MM.1S (cell line): ENCODE measurements at regions not wholly inside any gene's neighbourhood (a gene's known extent, or its start where the extent isn't known, plus 50 kb on each side); places are given as distances from the start of the nearest gene placed in this dataset.

Experiments
- DNase-seq: peaks from one replicate; pipeline ENCODE4 v3.0.0-alpha.2; 2015
- H2AFZ ChIP-seq: fragments of 300-600 bp; sonication (generic); 2 replicates; pipeline ENCODE4 v1.6.0; 2016; ENCODE audit warnings: antibody characterized with exemption, low read length
- H3F3A ChIP-seq: fragments of 300-600 bp; sonication (generic); 2 replicates; pipeline ENCODE4 v1.6.1; 2016; ENCODE audit warnings: mild to moderate bottlenecking, antibody characterized with exemption, low read length, moderate library complexity, mixed read lengths; ENCODE audit not compliant: insufficient read depth
- H3K27ac ChIP-seq: fragments of 300-600 bp; sonication (generic); 2 replicates; pipeline ENCODE4 v1.5.1; 2016; ENCODE audit warnings: mild to moderate bottlenecking, low read length
- H3K27me3 ChIP-seq: fragments of 300-600 bp; sonication (generic); replicated peaks from 2 replicates; pipeline ENCODE4 v1.6.0; 2016; ENCODE audit warnings: low read length; ENCODE audit not compliant: insufficient read depth
- H3K36me3 ChIP-seq: fragments of 300-600 bp; sonication (generic); replicated peaks from 2 replicates; pipeline ENCODE4 v1.6.1; 2016; ENCODE audit warnings: mild to moderate bottlenecking, low read length, mixed read lengths; ENCODE audit not compliant: insufficient read depth
- H3K4me1 ChIP-seq: fragments of 300-600 bp; sonication (generic); 2 replicates; pipeline ENCODE4 v1.6.1; 2016; ENCODE audit warnings: low read length, mixed read lengths
- H3K4me2 ChIP-seq: fragments of 300-600 bp; sonication (generic); 2 replicates; pipeline ENCODE4 v1.6.0; 2016; ENCODE audit warnings: low read depth, low read length
- H3K4me3 ChIP-seq: fragments of 300-600 bp; sonication (generic); 2 replicates; pipeline ENCODE4 v1.5.1; 2016; ENCODE audit warnings: low read length, mixed read lengths
- H3K79me2 ChIP-seq: fragments of 300-600 bp; sonication (generic); 2 replicates; pipeline ENCODE4 v1.6.1; 2016; ENCODE audit warnings: mixed run types, low read length, mixed read lengths
- H3K9ac ChIP-seq: fragments of 300-600 bp; sonication (generic); 2 replicates; pipeline ENCODE4 v1.6.1; 2016; ENCODE audit warnings: low read length, mixed read lengths
- H3K9me2 ChIP-seq: fragments of 300-600 bp; sonication (generic); replicated peaks from 2 replicates; pipeline ENCODE4 v1.6.1; 2016; ENCODE audit warnings: mild to moderate bottlenecking, low read length, mixed read lengths; ENCODE audit not compliant: insufficient read depth
- H3K9me3 ChIP-seq: fragments of 300-600 bp; sonication (generic); replicated peaks from 2 replicates; pipeline ENCODE4 v1.6.1; 2016; ENCODE audit warnings: mild to moderate bottlenecking, low read length, mixed read lengths; ENCODE audit not compliant: insufficient read depth
- H4K20me1 ChIP-seq: fragments of 300-600 bp; sonication (generic); 2 replicates; pipeline ENCODE4 v1.6.1; 2016; ENCODE audit warnings: mild to moderate bottlenecking, low read length, moderate library complexity, mixed read lengths; ENCODE audit not compliant: insufficient read depth
- CTCF ChIP-seq: fragments of 300-600 bp; sonication (generic); IDR thresholded peaks from 2 replicates; pipeline ENCODE4 v1.5.1; 2016; ENCODE audit warnings: antibody characterized with exemption, low read length, mixed read lengths
- EZH2 ChIP-seq: fragments of 300-600 bp; sonication (generic); optimal IDR thresholded peaks from 2 replicates; pipeline ENCODE3; 2017; ENCODE audit warnings: low read depth, mild to moderate bottlenecking, antibody characterized with exemption, low read length, mixed read lengths
- EZH2phosphoT487 ChIP-seq: fragments of 300-600 bp; sonication (generic); IDR thresholded peaks from 2 replicates; pipeline ENCODE4 v1.6.1; 2018; ENCODE audit warnings: antibody characterized with exemption, low read length

GRCh38 chr18:73924307-73924706 lies 223.3 kb downstream of the FBXO15 start:
- Histone ChIP-seq H4K20me1 (no peaks in the 10 kb centered on the region), H3K27ac (no peak overlapping the region), H3K9ac (no peak overlapping the region), H3K4me1 (no peaks in the 10 kb centered on the region), H3K27me3 (no peaks in the 10 kb centered on the region), H3K4me2 (no peak overlapping the region), H3K9me3 (no peaks in the 10 kb centered on the region), H3F3A (no peaks in the 10 kb centered on the region), H3K9me2 (no peaks in the 10 kb centered on the region), H3K4me3 (no peak overlapping the region), H3K36me3 (no peaks in the 10 kb centered on the region), H3K79me2 (no peaks in the 10 kb centered on the region), H2AFZ (no peak overlapping the region)
- no peak for DNase-seq
- TF ChIP-seq CTCF (no peak), EZH2phosphoT487 (no peak), EZH2 (no peak)

DNA sequence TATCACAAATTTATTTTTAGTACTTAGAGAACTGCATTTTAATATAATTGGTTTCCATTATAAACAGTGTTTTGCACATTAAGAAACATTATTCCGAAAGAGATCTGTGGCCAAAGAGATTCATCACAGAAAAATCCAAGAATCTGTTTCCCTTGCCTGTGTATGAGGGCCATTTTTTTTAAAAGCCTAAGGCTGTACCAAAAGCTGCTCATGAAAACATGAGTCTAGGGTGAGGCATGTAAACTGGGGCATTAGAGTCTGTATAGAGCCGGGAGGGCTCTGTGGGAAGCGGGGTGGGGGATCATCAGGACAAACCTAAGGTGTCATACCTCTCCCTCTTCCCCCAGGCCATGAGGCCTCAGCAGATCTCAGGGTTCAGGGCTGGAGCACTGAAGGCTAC lies 223.8 kb downstream of the FBXO15 start:
- Histone ChIP-seq H3F3A (no peaks in the 10 kb centered on the region), H3K9me3 (no peaks in the 10 kb centered on the region), H3K4me3 (no peak overlapping the region), H4K20me1 (no peaks in the 10 kb centered on the region), H3K27ac (no peak overlapping the region), H3K79me2 (no peaks in the 10 kb centered on the region), H3K9ac (no peak overlapping the region), H3K9me2 (no peaks in the 10 kb centered on the region), H3K4me1 (no peaks in the 10 kb centered on the region), H3K27me3 (no peaks in the 10 kb centered on the region), H3K4me2 (no peak overlapping the region), H2AFZ (no peak overlapping the region), H3K36me3 (no peaks in the 10 kb centered on the region)
- DNase-seq, result no peak
- no peak for TF ChIP-seq EZH2phosphoT487

- H3K36me3 ChIP-seq, result no peaks in the 10 kb centered on the region
- no peaks in the 10 kb centered on the region for H3K79me2 ChIP-seq
- no peaks in the 10 kb centered on the region for H3K9me2 ChIP-seq
- no peak overlapping the region for H3K27ac ChIP-seq
- TF ChIP-seq CTCF, result no peak
- TF ChIP-seq EZH2, result no peak
- TF ChIP-seq EZH2phosphoT487, result no peak
- no peak for DNase-seq
- no peaks in the 10 kb centered on the region for H4K20me1 ChIP-seq
- no peaks in the 10 kb centered on the region for H3K27me3 ChIP-seq
- no peaks in the 10 kb centered on the region for H3F3A ChIP-seq
- H3K9ac ChIP-seq, result no peak overlapping the region
- H3K4me3 ChIP-seq, result no peak overlapping the region
- H3K4me2 ChIP-seq, result no peak overlapping the region
- H2AFZ ChIP-seq, result no peak overlapping the region
- H3K9me3 ChIP-seq, result no peaks in the 10 kb centered on the region
- no peaks in the 10 kb centered on the region for H3K4me1 ChIP-seq
Measured at GRCh38 chr18:73920033-73920432, 227.6 kb downstream of the FBXO15 start.

DNA sequence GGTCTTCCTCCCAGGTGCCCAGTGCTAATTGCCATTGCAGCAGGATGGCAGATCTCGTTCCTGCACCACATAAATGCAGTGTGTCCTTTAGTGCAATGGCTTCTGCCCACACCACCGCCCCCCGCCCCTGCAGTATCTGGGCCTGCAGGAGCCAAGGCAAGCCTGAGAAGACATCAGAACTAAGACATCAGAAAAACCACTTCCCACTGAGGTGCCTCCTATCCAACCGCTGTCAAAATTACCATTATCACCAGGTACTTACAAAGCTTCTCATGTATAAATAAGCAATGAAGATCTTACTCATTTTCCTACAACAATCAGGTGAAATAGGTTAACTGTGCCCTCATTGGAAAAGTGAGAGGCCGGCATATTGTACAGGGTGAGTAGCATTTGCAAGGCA lies 228.8 kb downstream of the FBXO15 start:
- no peak overlapping the region for H3K4me2 ChIP-seq
- no peak for DNase-seq

More for the DNA sequence above, 228.8 kb downstream of the FBXO15 start:
- H2AFZ ChIP-seq, result no peak overlapping the region
- H3K4me1 ChIP-seq, result no peaks in the 10 kb centered on the region
- H3F3A ChIP-seq, result no peaks in the 10 kb centered on the region
- H3K9me2 ChIP-seq, result no peaks in the 10 kb centered on the region
- no peaks in the 10 kb centered on the region for H3K36me3 ChIP-seq
- no peaks in the 10 kb centered on the region for H4K20me1 ChIP-seq
- H3K27me3 ChIP-seq, result no peaks in the 10 kb centered on the region
- H3K79me2 ChIP-seq, result no peaks in the 10 kb centered on the region
- no peak overlapping the region for H3K27ac ChIP-seq
- TF ChIP-seq EZH2phosphoT487, result no peak
- no peak overlapping the region for H3K4me3 ChIP-seq
- no peaks in the 10 kb centered on the region for H3K9me3 ChIP-seq
- no peak overlapping the region for H3K9ac ChIP-seq
